ENCODE measurements at regions not wholly inside any gene's neighbourhood (a gene's known extent, or its start where the extent isn't known, plus 50 kb on each side); places are given as distances from the start of the nearest gene placed in this dataset.

DNA sequence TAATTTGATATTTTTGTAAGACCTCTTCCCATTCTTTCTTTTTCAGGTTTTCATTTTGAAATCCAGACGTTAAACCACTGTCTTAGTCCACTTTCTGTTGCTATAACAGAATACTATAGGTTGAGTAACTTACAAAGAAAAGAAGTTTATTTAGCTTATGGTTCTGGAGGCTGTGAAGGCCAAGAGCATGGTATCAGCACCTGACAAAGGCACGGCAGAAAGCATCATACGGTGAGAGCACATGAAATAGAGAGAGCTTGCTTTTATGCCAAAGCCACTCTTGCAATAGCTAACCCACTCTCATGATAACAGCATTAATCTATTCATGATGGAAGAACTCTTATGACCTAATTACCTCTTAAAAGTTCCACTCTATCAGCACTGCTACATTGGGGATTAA, 255.6 kb upstream of the PDE4D start:
- TF ChIP-seq, protein P1, sequence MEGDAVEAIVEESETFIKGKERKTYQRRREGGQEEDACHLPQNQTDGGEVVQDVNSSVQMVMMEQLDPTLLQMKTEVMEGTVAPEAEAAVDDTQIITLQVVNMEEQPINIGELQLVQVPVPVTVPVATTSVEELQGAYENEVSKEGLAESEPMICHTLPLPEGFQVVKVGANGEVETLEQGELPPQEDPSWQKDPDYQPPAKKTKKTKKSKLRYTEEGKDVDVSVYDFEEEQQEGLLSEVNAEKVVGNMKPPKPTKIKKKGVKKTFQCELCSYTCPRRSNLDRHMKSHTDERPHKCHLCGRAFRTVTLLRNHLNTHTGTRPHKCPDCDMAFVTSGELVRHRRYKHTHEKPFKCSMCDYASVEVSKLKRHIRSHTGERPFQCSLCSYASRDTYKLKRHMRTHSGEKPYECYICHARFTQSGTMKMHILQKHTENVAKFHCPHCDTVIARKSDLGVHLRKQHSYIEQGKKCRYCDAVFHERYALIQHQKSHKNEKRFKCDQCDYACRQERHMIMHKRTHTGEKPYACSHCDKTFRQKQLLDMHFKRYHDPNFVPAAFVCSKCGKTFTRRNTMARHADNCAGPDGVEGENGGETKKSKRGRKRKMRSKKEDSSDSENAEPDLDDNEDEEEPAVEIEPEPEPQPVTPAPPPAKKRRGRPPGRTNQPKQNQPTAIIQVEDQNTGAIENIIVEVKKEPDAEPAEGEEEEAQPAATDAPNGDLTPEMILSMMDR (IDR thresholded peaks at IDR 0.05) = no peak
- TF ChIP-seq POLR2AphosphoS5 (IDR thresholded peaks at IDR 0.05; ENCODE audit: insufficient read depth in 1 of 2, low read depth in 1 of 2) = no peak
